ENCODE measurements at regions not wholly inside any gene's neighbourhood (a gene's known extent, or its start where the extent isn't known, plus 50 kb on each side); places are given as distances from the start of the nearest gene placed in this dataset.

DNA sequence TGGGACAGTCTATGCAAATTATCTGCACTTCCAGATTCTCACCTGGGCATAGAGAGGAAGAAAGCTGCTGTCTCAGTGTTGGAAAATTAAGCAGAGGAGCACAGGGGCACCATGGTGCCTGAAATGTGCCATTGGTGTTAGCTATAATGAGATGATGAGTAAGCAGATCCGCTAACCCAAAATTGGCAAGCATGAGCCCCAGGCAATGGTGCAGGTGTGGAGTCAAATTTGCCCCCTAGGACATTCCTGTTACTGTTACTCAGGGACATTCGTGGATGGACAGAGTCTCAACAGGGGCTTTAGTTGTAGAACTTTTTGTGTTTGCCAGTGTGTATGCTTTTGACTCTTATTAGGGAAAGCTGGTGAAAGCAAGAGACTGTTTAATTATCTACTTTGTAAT lies 385.2 kb upstream of the KLF6 start:
- no peak for DNase-seq (ENCODE audit: low read depth)
- H3K4me3 ChIP-seq (ENCODE audit: low read depth, low read length): no peak overlapping the region
- no peak for TF ChIP-seq MYC (IDR thresholded peaks at IDR 0.05; ENCODE audit: low read depth, low read length)
- no peak for TF ChIP-seq POLR2A (IDR thresholded peaks at IDR 0.05; ENCODE audit: extremely low read depth, insufficient read length)
- TF ChIP-seq, protein P1, sequence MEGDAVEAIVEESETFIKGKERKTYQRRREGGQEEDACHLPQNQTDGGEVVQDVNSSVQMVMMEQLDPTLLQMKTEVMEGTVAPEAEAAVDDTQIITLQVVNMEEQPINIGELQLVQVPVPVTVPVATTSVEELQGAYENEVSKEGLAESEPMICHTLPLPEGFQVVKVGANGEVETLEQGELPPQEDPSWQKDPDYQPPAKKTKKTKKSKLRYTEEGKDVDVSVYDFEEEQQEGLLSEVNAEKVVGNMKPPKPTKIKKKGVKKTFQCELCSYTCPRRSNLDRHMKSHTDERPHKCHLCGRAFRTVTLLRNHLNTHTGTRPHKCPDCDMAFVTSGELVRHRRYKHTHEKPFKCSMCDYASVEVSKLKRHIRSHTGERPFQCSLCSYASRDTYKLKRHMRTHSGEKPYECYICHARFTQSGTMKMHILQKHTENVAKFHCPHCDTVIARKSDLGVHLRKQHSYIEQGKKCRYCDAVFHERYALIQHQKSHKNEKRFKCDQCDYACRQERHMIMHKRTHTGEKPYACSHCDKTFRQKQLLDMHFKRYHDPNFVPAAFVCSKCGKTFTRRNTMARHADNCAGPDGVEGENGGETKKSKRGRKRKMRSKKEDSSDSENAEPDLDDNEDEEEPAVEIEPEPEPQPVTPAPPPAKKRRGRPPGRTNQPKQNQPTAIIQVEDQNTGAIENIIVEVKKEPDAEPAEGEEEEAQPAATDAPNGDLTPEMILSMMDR (IDR thresholded peaks at IDR 0.05; ENCODE audit: low read depth, low read length): no peak
- TF ChIP-seq, protein P2, sequence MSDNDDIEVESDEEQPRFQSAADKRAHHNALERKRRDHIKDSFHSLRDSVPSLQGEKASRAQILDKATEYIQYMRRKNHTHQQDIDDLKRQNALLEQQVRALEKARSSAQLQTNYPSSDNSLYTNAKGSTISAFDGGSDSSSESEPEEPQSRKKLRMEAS (IDR thresholded peaks at IDR 0.05; ENCODE audit: low read depth, low read length): no peak

- DNase-seq (ENCODE audit: low read depth): no peak
- TF ChIP-seq POLR2A (IDR thresholded peaks at IDR 0.05; ENCODE audit: extremely low read depth, insufficient read length) (no peak), MYC (IDR thresholded peaks at IDR 0.05; ENCODE audit: low read depth, low read length) (no peak)
- TF ChIP-seq, protein P1 (IDR thresholded peaks at IDR 0.05; ENCODE audit: low read depth, low read length): no peak
- TF ChIP-seq, protein P2 (IDR thresholded peaks at IDR 0.05; ENCODE audit: low read depth, low read length): no peak
- no peak overlapping the region for H3K4me3 ChIP-seq (ENCODE audit: low read depth, low read length)
These were observed 384.4 kb upstream of the KLF6 start for GRCh38 chr10:4169448-4169847.

DNA sequence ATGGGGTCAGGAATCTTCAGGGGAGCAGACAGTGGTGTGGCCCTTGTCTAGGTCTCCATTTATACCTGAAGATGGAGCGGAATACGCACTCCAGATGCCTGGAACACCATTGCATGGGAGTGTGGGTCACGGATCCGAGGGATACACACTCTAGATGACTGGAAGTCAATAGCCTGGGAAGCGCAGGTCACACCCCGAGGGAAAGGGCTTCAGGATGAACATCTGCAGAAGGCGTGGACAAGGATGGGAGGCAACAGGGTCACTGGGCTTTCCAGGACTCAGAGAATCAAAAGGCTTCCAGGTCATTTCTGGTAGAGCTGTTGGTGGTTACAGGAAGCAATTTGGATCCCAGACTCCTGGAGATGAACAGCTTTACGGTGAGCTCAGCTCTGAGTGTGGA lies 382.2 kb upstream of the KLF6 start:
- TF ChIP-seq MYC (IDR thresholded peaks at IDR 0.05; ENCODE audit: low read depth, low read length) (no peak), POLR2A (IDR thresholded peaks at IDR 0.05; ENCODE audit: extremely low read depth, insufficient read length) (no peak)
- TF ChIP-seq, protein P1 (IDR thresholded peaks at IDR 0.05; ENCODE audit: low read depth, low read length): no peak
- TF ChIP-seq, protein P2 (IDR thresholded peaks at IDR 0.05; ENCODE audit: low read depth, low read length): no peak
- H3K4me3 ChIP-seq (ENCODE audit: low read depth, low read length): no peak overlapping the region
- no peak for DNase-seq (ENCODE audit: low read depth)

DNA sequence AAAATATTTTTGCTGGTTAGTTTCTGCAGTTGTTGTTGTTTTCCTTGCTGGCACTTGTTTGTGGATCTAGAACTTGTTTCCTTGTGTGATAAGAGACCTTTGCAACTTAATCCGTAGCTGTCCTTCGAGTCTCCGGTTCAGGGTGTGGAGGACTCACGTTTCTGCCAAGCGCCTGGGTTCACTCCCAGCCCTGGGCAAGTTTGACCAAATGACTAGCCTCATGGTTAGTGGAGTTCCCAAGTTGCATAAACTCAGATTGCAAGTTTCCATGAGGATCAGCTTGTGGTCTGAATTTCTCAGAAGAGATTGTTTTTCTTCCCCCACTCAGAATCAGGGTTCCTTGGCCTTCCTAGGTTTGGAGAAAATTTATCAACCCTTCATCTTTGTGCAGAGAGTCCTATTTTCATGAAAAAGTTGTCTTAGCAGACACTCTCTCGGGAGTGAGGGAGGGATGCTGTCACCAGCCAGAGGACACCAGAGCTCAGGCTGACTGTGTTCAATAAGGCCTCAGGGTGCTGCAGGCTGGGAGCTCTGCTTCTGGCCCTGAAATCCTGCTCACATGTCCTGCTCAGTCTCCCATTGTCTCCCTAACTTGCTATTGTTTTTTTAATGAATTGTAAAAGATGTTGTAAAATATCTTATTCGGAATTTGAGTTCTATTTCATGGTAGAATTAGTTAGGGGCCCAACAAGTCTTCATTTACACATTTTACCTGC lies 377.7 kb upstream of the KLF6 start:
- H3K4me3 ChIP-seq (ENCODE audit: low read depth, low read length): no peak overlapping the region
- no peak for DNase-seq (ENCODE audit: low read depth)
- TF ChIP-seq POLR2A (IDR thresholded peaks at IDR 0.05; ENCODE audit: extremely low read depth, insufficient read length) (no peak), MYC (IDR thresholded peaks at IDR 0.05; ENCODE audit: low read depth, low read length) (no peak)
- TF ChIP-seq, protein P2 (IDR thresholded peaks at IDR 0.05; ENCODE audit: low read depth, low read length): no peak
- TF ChIP-seq, protein P1 (IDR thresholded peaks at IDR 0.05; ENCODE audit: low read depth, low read length): no peak

- no peak overlapping the region for H3K4me3 ChIP-seq (ENCODE audit: low read depth, low read length)
- no peak for DNase-seq (ENCODE audit: low read depth)
- TF ChIP-seq, protein P1 (IDR thresholded peaks at IDR 0.05; ENCODE audit: low read depth, low read length): no peak
- no peak for TF ChIP-seq MYC (IDR thresholded peaks at IDR 0.05; ENCODE audit: low read depth, low read length)
- no peak for TF ChIP-seq POLR2A (IDR thresholded peaks at IDR 0.05; ENCODE audit: extremely low read depth, insufficient read length)
- TF ChIP-seq, protein P2 (IDR thresholded peaks at IDR 0.05; ENCODE audit: low read depth, low read length): no peak
These were observed 374.2 kb upstream of the KLF6 start for GRCh38 chr10:4159173-4159572.

All from NB4 (cell line).